ENCODE measurements at regions not wholly inside any gene's neighbourhood (a gene's known extent, or its start where the extent isn't known, plus 50 kb on each side); places are given as distances from the start of the nearest gene placed in this dataset.

DNA sequence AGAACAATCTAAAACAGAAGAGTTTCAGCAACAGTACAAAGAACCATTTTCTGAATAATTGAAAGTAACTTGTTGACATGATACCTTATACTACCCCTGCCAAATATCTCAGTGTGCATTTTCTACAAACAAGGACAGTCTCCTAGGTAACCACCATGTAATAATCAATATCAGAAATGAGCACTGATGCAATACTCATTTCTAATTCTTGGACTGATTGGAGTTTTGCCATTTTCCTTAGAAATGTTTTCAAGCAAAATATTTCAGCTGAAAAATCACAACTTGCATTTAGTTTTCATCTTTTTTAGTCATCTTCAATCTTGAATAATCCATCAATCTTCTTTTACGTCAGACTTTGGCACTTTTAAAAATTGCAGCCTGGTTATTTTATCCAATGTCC is 420.2 kb downstream of the CDC14C start:
- TF ChIP-seq, protein P1, sequence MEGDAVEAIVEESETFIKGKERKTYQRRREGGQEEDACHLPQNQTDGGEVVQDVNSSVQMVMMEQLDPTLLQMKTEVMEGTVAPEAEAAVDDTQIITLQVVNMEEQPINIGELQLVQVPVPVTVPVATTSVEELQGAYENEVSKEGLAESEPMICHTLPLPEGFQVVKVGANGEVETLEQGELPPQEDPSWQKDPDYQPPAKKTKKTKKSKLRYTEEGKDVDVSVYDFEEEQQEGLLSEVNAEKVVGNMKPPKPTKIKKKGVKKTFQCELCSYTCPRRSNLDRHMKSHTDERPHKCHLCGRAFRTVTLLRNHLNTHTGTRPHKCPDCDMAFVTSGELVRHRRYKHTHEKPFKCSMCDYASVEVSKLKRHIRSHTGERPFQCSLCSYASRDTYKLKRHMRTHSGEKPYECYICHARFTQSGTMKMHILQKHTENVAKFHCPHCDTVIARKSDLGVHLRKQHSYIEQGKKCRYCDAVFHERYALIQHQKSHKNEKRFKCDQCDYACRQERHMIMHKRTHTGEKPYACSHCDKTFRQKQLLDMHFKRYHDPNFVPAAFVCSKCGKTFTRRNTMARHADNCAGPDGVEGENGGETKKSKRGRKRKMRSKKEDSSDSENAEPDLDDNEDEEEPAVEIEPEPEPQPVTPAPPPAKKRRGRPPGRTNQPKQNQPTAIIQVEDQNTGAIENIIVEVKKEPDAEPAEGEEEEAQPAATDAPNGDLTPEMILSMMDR (IDR thresholded peaks at IDR 0.05; ENCODE audit: extremely low read depth, missing control alignments), result no peak

DNA sequence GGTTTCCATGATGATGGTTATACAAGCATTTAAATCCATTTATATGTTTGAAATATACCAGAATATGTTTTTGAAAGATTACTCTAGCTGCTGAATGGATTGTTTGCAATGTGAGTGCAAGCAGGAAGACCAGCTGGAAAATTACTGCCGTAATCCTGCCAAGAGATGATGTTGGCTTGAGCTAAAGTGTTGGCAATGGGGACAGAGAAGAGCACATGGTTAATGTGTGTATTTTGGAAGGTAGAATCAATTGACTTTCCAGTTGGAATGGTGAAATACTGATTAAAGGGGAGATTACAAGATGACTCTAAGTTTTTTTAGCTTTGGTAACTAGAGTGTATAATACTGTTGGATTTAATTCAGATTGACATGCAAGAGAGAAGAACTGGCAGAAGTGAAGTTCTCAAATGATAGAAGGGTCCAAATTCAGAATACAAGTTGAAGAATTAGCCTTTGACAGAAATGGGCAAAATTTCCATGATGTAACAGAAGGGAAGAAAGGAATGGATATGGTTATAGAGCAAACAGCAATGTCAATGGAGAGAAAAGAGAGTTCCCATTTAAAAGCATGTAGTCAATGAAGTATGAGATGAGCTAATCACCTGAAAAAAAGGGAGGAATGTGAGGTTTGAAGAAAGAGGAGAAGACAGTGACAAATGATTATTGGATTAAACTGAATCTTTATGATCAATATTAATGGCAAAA is 422.0 kb downstream of the CDC14C start:
- no peak for DNase-seq (ENCODE audit: low spot score)
- TF ChIP-seq, protein P1 (IDR thresholded peaks at IDR 0.05; ENCODE audit: extremely low read depth, missing control alignments), result no peak

More for the DNA sequence above, 420.2 kb downstream of the CDC14C start:
- no peak for DNase-seq (ENCODE audit: low spot score)

DNA sequence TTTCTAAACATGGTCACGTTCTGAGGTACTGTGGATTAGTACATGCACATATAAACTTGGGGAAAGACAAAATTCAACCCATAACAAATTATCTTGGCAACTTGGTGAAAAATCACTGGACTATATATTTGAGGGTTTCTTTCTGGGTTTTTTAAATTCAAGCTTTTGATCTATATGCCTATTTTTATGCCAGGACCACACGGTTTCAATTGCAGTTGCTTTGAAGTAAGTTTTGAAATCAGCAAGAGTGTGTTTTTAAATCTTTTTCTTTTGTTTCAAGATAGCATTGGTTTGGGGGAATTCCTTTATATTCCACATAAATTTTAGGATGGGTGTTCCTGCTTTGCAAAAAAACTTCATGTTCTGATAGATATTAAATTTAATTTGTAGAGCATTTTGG is 406.4 kb upstream of the VWC2 start:
- no peak for DNase-seq (ENCODE audit: low spot score)
- TF ChIP-seq, protein P1 (IDR thresholded peaks at IDR 0.05; ENCODE audit: extremely low read depth, missing control alignments), result no peak

DNA sequence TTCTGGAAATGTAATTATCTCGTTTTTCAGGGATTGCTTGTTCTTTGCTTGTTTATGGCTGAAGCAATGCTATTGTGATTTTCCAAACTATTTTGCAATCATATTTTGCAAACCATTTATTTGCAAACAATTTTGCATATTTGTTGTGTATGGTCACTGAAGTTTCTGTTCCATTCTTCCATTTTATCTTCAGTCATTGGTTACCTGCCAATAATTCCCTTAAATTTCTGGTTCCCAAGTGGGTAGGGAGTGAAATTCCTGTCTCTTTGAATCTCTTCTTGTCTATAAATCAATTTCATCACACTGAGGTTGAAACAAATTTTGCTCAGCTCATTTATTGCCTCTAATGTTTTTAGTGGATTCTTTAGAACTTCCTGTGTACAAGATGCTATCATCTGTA is 401.7 kb upstream of the VWC2 start:
- TF ChIP-seq, protein P1 (IDR thresholded peaks at IDR 0.05; ENCODE audit: extremely low read depth, missing control alignments), result no peak
- no peak for DNase-seq (ENCODE audit: low spot score)

DNA sequence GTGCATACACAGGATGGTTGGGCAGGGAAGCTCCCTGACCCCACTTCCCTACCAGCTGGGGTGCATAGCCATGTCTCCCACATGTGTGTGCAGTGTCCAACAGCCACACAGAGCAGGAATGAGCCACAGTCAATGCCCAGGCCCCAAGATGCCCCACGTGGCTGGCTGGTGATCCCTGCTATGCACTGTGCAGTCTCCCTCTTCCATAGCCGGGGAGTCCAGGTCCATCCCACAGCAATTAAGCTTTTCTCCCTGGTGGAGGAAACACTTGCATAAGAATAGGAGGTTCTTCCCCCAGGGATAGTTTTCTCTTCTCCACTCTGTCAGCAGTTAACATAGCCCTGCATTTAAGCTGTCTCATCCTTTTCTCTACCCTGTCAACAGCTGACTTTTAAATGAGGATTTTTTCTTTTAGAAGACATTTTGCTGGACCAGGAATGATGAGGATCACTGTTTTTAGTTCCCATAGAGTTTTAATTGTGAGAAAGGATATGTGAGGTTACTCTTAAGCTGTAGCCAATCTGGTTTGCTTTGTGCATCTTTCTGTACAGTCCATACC is 396.5 kb upstream of the VWC2 start:
- TF ChIP-seq, protein P1 (IDR thresholded peaks at IDR 0.05; ENCODE audit: extremely low read depth, missing control alignments), result no peak
- DNase-seq (ENCODE audit: low spot score), result no peak

DNA sequence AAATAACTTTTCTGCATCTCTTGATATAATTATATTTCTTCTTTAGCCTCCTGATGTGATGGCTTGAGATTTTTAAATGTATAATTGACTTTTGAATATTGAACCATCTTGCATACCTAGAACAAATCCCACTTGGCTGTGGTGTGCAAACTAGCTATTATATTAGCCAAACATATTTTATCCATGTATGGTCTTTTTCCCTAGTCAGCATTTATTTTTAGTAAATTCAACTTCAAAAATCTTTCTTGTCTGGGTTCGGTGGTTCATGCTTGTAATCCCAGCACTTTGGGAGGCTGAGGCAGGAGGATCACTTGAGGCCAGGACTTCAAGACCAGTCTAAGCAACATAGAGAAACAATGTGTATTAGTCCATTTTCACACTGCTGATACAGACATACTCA is 386.6 kb upstream of the VWC2 start:
- no peak for DNase-seq (ENCODE audit: low spot score)
- TF ChIP-seq, protein P1 (IDR thresholded peaks at IDR 0.05; ENCODE audit: extremely low read depth, missing control alignments), result no peak

DNA sequence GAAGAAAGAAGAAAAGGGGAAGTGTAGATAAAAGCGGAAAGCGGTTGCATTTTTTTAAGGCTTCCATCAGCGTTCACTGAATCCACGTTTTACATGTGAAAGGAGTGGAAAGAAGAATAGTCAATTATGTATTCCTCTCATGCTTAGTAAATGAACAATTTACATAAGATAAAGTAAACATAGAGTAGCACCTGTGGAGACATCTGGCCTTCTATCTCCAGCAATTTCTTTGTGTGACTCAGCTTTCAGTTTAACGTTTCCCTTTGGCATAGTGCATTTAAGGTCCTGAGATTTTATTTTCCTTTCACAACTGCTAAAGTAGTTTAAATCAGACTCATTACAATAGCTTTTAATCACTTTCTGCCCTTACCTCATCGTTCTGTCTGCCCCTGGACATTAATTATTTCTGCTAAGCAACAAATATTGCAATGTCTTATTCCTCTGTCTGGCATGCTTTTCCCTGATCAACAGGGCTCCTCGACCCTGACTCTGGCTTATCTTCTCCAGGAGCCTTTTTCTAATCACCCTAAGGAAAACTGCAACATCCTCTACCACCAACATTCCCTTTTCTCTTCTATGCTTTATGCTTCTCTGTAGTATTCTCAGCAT is 383.5 kb upstream of the VWC2 start:
- DNase-seq (ENCODE audit: low spot score), result no peak
- TF ChIP-seq, protein P1 (IDR thresholded peaks at IDR 0.05; ENCODE audit: extremely low read depth, missing control alignments), result no peak

Data from GM20000 (cell line).